HG03565 (cell line): ENCODE measurements at regions not wholly inside any gene's neighbourhood (a gene's known extent, or its start where the extent isn't known, plus 50 kb on each side); places are given as distances from the start of the nearest gene placed in this dataset.

ENCODE experiments used
- ATAC-seq: cut with Tn5 transposase; IDR thresholded peaks from one replicate; pipeline ENCODE4 v1.9.1; 2021; ENCODE audit warnings: mild to moderate bottlenecking, moderate library complexity; ENCODE audit not compliant: unreplicated experiment

DNA sequence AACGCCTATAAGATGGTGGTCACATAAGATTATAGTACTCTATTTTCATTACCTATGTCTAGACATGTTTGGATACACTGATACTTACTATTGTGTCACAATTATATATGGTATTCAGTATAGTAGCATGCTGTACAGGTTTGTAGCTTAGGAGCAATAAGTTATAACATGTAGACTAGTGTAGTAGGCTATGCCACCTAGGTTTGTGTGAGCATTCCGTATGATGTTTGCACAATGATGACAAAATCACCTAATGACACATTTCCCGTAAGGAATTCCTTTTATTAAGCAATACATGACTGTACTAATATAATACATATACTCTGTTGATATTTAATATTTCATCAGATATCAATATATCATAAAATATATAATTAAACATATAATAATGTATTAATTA lies 540.7 kb downstream of the BMP2 start:
- no peak for ATAC-seq

- ATAC-seq, result no peak
These were observed 545.6 kb downstream of the BMP2 start for GRCh38 chr20:7313047-7313446.

- no peak for ATAC-seq
These were observed 556.5 kb downstream of the BMP2 start for GRCh38 chr20:7323957-7324356.

DNA sequence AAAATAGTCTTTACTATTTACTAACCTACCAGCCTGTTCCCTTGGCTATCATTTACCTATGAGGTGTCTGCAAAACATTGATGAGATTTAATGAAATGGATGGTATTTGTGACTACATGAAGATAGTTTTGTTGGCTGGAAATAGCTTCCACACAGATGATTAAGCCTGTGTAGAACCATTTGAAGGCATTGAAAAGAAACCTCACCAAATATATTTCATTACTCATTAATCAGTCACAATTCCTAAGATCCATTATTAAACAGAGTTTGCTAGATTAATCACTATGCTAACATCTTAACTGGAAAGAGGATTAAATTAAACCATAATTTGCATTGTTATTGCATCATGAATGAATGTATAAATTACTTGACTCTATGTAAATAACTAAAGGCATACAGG lies 560.3 kb downstream of the BMP2 start:
- no peak for ATAC-seq

DNA sequence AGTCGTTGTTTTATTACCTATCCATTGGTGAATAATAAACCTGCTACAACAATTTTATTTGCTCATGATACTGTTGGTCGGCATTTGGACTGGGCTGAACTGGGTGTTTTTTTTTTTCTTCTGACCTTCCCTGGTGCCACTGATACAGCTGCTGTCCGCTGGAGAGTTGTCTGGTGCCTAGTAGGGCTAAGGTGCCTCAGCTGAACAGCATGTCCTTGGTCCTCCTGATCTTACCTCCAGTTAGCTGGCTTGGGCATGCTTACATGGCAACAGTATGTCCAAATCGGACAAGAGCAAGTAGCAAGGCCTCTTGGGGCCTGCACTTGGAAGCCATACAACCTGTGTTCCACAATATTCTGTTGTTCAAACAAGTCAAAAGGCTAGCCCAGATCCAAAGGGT lies 563.4 kb downstream of the BMP2 start:
- no peak for ATAC-seq

GRCh38 chr20:7332169-7332568 lies 564.7 kb downstream of the BMP2 start:
- ATAC-seq, result no peak

- no peak for ATAC-seq
These were observed 566.4 kb downstream of the BMP2 start for GRCh38 chr20:7333841-7334240.

GRCh38 chr20:7346026-7346425 lies 578.5 kb downstream of the BMP2 start:
- no peak for ATAC-seq

DNA sequence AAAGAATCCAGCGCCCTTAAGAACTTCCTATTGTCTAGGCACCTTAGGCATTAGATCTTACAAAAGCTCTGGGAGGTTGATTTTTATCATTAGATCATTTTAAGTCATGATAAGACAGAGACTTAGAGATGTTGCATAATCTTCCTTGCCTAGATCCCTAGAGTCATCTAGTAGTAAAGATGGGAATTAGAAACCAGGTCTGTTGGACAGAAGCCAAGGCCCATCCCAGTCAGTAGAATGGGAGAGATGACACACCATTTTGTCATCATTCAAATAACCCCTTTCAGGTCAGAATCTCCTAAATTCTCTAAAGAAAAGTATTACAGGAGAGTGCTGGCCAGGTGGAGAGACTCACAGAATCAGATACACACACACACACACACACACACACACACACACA lies 579.1 kb downstream of the BMP2 start:
- ATAC-seq, result no peak

DNA sequence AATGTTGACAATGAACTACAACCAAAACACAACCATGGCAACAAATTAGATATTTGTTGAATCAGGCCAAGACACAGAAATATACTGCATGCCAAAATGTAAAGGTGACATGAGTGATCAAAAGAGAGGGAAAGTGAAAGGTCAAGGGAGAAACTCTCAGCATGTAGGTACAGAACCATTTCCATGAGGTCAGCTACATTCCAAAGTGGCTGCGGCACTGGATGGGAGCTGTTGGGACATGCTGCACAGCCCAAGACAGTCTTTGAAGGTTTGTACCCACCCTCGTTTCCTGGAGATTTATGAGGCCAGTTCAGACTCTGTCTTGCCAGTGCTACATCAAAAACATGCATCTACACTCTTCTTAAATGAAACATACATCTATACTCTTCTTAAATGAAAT lies 579.9 kb downstream of the BMP2 start:
- no peak for ATAC-seq

DNA sequence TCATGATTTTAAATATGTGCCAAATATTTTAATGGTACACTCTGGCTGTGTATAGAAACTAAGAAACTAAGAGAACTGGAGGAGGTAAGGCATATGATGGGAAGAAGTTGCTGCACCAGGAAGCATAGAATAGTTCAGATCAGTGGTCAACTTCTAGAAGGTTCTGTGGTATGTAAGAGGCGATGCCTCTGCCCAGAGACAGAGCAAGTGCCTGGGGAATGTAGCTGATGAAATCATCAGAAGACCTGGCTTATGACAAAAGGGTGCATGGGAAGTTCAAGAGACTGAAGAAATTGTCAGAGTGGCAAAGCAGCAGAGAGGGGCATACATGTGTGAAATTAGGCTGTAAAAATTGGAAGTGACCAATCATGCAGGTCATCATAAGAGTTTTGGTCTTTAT lies 580.8 kb downstream of the BMP2 start:
- ATAC-seq, result no peak

DNA sequence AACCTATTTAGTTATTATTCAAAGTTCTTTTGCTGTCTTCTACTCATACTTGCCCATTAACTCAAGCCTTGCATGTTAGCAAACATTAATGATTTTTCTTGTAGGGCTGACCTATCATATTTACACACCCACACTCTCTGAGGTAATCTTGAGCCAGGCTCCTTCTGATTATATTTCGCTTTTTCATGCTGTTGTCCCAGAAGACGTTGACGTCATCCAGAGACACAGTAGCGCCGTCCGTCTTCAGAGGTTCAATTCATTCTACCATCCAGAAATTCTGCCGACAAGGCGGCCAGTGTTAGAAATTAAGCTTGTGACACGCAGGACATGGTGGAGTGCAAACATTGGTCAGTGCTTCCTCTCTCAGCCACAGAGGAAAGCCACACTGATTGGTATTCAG lies 584.7 kb downstream of the BMP2 start:
- no peak for ATAC-seq

- ATAC-seq, result no peak
These were observed 585.2 kb downstream of the HAO1 start for GRCh38 chr20:7355051-7355450.

GRCh38 chr20:7358670-7359069 lies 581.6 kb downstream of the HAO1 start:
- ATAC-seq, result no peak

GRCh38 chr20:7359739-7360138 lies 580.5 kb downstream of the HAO1 start:
- ATAC-seq, result no peak

DNA sequence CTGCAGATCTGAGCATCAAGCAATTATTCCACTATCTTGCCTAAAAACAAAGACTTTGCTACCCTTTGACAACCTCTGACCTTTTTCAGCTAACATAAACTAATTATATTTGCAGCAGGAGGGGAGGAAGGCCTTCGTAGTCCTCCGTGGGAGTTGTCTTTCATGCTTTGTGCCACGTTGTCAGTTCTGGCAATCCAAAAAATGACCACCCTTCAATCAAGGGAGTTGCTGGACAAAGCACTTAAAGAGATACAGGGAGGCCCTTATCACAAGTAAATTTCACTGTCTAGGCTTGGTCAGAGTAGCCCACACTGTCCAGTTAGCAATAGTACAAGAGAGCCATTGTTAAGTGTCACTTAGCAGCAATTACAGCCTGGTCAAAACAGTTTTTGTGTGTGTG lies 578.9 kb downstream of the HAO1 start:
- no peak for ATAC-seq

DNA sequence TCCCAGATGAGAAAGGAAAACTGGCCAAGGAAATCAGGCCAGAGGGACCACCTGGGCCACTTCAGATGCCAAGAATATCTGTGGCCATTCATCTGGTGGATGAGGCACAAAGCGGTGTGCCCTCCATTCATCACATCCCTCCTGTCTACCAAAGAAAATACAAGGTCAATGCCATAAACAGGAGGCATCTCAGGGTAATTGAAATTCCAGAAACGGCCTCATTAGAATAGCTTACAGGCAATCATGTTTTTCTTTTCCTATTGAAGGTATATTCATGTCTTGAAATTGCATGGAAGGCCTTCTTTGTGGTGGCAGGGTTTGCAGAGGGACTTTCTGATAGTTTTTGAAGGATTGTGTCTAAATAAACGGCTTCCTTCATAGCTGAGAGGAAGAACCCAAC lies 578.3 kb downstream of the HAO1 start:
- ATAC-seq, result no peak

- ATAC-seq, result no peak
These were observed 577.7 kb downstream of the HAO1 start for GRCh38 chr20:7362601-7363000.

- ATAC-seq, result no peak
These were observed 574.1 kb downstream of the HAO1 start for GRCh38 chr20:7366189-7366588.

- ATAC-seq, result no peak
These were observed 568.6 kb downstream of the HAO1 start for GRCh38 chr20:7371518-7372163.

GRCh38 chr20:7375905-7376304 lies 564.4 kb downstream of the HAO1 start:
- no peak for ATAC-seq

- no peak for ATAC-seq
These were observed 561.2 kb downstream of the HAO1 start for GRCh38 chr20:7378864-7379605.
